Thoracic aorta (tissue), 2 donors: ENCODE measurements at regions not wholly inside any gene's neighbourhood (a gene's known extent, or its start where the extent isn't known, plus 50 kb on each side); places are given as distances from the start of the nearest gene placed in this dataset.

Experiments
- ATAC-seq: fragments of 150-250 bp; one replicate; pipeline ENCODE4 v1.8.0; 2017; ENCODE audit warnings: low read depth; ENCODE audit not compliant: insufficient number of reproducible peaks, low FRiP score
- DNase-seq: peaks from one replicate; pipeline ENCODE4 v3.0.0-alpha.2; 2020; ENCODE audit warnings: low spot score
- H3K27ac ChIP-seq, 2 donors: fragments of 200-600 bp; sonication (generic); 1 replicate in 1 of 2; 2 replicates in 1 of 2; pipeline ENCODE4 v1.5.1; 2016; ENCODE audit warnings: mild to moderate bottlenecking in 2 of 2, moderate library complexity in 2 of 2
- H3K27me3 ChIP-seq: fragments of 200-600 bp; sonication (generic); replicated peaks from 2 replicates; pipeline ENCODE4 v1.6.0; 2016; ENCODE audit warnings: mild to moderate bottlenecking; ENCODE audit not compliant: insufficient read depth
- H3K36me3 ChIP-seq: fragments of 200-600 bp; sonication (generic); one replicate; pipeline ENCODE4 v1.5.1; 2016
- H3K4me1 ChIP-seq, 2 donors: fragments of 200-600 bp; sonication (generic); 1 replicate in 1 of 2; 2 replicates in 1 of 2; pipeline versions ENCODE4 v1.5.1 to v1.6.0; 2016; ENCODE audit warnings: low read depth in 2 of 2, mild to moderate bottlenecking in 1 of 2; ENCODE audit not compliant: control insufficient read depth in 1 of 2
- H3K4me3 ChIP-seq: fragments of 200-600 bp; sonication (generic); 2 replicates; pipeline ENCODE4 v1.5.1; 2016; ENCODE audit warnings: mild to moderate bottlenecking
- H3K9me3 ChIP-seq: fragments of 200-600 bp; sonication (generic); 2 replicates; pipeline ENCODE4 v1.5.1; 2016
- TF ChIP-seq, protein P1 (sequence below): fragments of 200-600 bp; sonication (generic); IDR thresholded peaks from one replicate; pipeline ENCODE4 v1.5.1; 2019; ENCODE audit warnings: antibody characterized with exemption

DNA sequence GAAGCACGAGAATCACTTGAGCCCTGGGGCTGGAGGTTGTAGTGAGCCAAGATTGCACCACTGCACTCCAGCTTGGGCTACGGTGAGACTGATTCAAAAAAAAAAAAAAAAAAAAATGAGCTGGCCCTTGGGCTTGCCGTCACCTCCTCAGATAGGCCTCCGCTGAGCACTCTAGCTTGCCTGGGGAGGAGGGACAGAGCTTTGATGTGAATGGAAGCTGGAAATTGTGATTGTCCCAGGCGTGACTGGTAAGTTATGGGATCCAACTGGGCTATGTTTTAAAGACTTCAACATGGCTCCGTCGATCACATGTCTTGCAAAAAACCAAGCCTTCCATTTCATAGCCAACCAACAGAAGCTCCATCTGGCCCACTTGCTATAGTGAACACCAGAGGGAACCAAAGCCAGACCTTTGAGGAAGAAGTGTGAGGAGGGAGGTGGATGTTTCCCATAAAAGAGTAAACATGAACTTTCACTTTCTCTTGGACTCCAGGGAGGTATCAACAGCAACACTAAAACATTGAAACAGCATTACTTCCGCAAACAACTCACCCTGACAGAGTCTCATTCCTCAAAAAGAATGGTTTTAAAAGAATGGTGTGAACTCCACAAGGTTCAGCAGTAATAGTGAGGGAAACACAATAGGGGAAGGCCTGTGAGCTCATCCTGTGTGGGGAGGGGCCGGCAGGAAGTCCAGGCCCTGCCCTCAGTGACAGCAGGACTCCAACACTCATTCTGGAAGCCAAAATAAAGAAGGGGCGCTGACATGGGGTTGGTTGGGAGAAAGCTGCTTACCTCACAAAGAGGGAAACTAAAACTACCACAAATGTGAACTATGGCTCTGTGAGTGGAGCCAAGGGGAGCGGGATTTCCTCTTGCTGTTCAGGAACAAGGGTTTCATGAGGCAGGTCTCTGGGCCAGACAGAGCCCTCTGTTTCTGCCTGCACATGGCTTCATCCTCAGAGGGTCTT lies 59.2 kb upstream of the IL12A start:
- Histone ChIP-seq H3K4me1 (peaks cover 0 to 23% of the 10 kb centered on the region in 2 donors), H3K9me3 (peaks cover 8% of the 10 kb centered on the region), H3K27me3 (no peaks in the 10 kb centered on the region), H3K4me3 (no peak overlapping the region), H3K27ac (peak overlapping the region; percentile 63 to 64), H3K36me3 (no peaks in the 10 kb centered on the region)
- ATAC-seq (peak; percentile 18), DNase-seq (no peak)
- TF ChIP-seq, protein P1, sequence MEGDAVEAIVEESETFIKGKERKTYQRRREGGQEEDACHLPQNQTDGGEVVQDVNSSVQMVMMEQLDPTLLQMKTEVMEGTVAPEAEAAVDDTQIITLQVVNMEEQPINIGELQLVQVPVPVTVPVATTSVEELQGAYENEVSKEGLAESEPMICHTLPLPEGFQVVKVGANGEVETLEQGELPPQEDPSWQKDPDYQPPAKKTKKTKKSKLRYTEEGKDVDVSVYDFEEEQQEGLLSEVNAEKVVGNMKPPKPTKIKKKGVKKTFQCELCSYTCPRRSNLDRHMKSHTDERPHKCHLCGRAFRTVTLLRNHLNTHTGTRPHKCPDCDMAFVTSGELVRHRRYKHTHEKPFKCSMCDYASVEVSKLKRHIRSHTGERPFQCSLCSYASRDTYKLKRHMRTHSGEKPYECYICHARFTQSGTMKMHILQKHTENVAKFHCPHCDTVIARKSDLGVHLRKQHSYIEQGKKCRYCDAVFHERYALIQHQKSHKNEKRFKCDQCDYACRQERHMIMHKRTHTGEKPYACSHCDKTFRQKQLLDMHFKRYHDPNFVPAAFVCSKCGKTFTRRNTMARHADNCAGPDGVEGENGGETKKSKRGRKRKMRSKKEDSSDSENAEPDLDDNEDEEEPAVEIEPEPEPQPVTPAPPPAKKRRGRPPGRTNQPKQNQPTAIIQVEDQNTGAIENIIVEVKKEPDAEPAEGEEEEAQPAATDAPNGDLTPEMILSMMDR, result no peak

- peaks cover 9% of the 10 kb centered on the region for H3K9me3 ChIP-seq
- TF ChIP-seq, protein P1, result no peak
- no peaks in the 10 kb centered on the region for H3K27me3 ChIP-seq
- ATAC-seq (no peak), DNase-seq (no peak)
- H3K4me3 ChIP-seq, result no peak overlapping the region
- H3K27ac ChIP-seq, result no peak overlapping the region
- peaks cover 0 to 7% of the 10 kb centered on the region in 2 donors for H3K4me1 ChIP-seq
- H3K36me3 ChIP-seq, result no peaks in the 10 kb centered on the region
These were observed 54.4 kb upstream of the IL12A start for GRCh38 chr3:159934216-159934615.

DNA sequence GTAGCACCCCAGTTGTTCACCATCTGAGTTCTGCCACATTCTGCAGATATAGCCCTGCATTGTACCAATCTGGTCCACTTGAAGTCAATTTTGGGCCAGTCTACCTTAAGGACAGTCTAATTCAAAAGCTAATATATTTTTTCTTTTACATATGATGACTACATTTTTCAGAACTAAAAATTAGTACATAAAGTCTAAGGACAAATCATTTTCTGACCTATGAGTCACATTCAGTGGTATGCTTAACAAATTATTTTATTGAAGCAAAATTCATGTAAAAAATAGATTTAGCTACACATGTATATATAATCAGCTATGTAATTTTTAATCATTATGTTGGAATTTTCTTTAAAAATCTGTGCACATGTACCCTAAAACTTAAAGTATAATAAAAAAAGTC lies 52.1 kb upstream of the IL12A start:
- DNase-seq, result no peak
- ATAC-seq, result no peak
- no peaks in the 10 kb centered on the region for H3K4me1 ChIP-seq
- H3K27ac ChIP-seq, result no peak overlapping the region
- TF ChIP-seq, protein P1, result no peak
- no peaks in the 10 kb centered on the region for H3K36me3 ChIP-seq
- H3K4me3 ChIP-seq, result no peak overlapping the region
- H3K9me3 ChIP-seq, result peaks cover 9% of the 10 kb centered on the region
- no peaks in the 10 kb centered on the region for H3K27me3 ChIP-seq

DNA sequence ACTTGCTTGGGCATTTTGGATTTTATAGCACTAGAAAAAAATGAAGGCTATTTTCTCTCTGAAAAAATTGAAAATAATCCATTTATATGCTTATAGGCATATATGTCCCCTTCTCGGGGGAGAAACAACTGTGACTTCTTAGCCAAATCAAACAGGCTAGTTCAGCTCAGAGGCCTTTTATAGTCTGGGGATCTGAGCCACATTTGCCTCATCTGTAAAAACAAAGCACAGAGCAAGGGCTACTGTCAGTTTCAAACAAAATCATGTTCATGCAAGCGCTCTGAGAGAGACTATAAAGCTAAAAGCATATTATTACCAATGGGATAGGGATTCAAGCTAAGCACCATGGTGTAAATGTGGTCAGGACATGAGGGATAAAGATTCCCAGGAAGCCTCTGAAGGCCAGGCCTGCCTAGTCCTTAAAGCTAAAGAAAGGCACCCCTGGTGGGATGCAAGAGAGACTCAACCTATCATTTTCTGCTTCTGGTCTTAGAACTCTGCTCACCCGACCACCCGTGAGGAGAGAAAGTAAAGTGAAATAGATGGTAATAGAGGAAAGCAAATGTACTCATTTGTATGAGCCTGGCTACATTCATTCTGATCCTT lies 51.0 kb upstream of the IL12A start:
- peaks cover 9% of the 10 kb centered on the region for H3K9me3 ChIP-seq
- no peak overlapping the region for H3K4me3 ChIP-seq
- DNase-seq (no peak), ATAC-seq (no peak)
- no peaks in the 10 kb centered on the region for H3K4me1 ChIP-seq
- TF ChIP-seq, protein P1, result no peak
- no peaks in the 10 kb centered on the region for H3K27me3 ChIP-seq
- no peak overlapping the region for H3K27ac ChIP-seq
- no peaks in the 10 kb centered on the region for H3K36me3 ChIP-seq

DNA sequence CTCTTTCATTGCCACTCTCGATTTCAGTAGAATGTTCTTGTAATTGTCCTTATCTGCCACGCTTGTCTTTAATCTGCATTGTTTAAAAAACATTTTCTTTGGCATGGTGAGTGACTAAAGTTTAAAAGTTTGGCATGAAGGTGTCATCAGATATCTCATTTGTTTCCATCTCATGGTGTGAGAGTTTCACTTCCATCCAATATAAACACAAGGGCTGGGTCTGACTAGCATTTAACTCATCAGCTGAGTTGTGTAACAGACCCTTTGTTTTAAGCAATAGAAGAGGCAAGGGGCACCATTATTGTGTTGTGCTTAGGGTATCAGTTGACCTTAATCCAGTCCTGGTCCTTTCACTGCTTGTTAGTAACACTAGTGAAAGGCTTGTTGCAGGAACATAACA lies 49.9 kb upstream of the IL12A start:
- ATAC-seq (no peak), DNase-seq (no peak)
- Histone ChIP-seq H3K4me3 (no peak overlapping the region), H3K27me3 (no peaks in the 10 kb centered on the region), H3K9me3 (peaks cover 8% of the 10 kb centered on the region), H3K27ac (no peak overlapping the region), H3K4me1 (no peaks in the 10 kb centered on the region), H3K36me3 (no peaks in the 10 kb centered on the region)
- TF ChIP-seq, protein P1, result no peak
